Neural cell (in vitro differentiated cells): ENCODE measurements at regions not wholly inside any gene's neighbourhood (a gene's known extent, or its start where the extent isn't known, plus 50 kb on each side); places are given as distances from the start of the nearest gene placed in this dataset.
"Not testable (repeated sequence)": the region's sequence is repeated elsewhere in the genome, so short reads cannot be mapped to it uniquely, and the experiment has no call there.

Experiments
- H2AFZ ChIP-seq: fragments of 200-600, 300-800 bp; sonication (generic), shearing (Covaris generic); 2 replicates; pipeline ENCODE4 v1.6.0; 2014; ENCODE audit warnings: low read depth, mild to moderate bottlenecking, antibody characterized with exemption, low read length, moderate library complexity
- H3F3A ChIP-seq: fragments of 200-600 bp; shearing (Covaris generic); 2 replicates; pipeline ENCODE4 v1.6.1; 2016; ENCODE audit warnings: mild to moderate bottlenecking, moderate library complexity, mixed read lengths, antibody characterized with exemption, low read length; ENCODE audit not compliant: insufficient read depth, poor library complexity, severe bottlenecking
- H3K27ac ChIP-seq: fragments of 200-600, 300-800 bp; sonication (generic), shearing (Covaris generic); 2 replicates; pipeline ENCODE4 v1.5.1; 2014; ENCODE audit warnings: mild to moderate bottlenecking, low read length, moderate library complexity
- H3K27me3 ChIP-seq: fragments of 300-800, 200-600 bp; sonication (generic), shearing (Covaris generic); 2 replicates; pipeline ENCODE4 v1.6.0; 2014; ENCODE audit warnings: mild to moderate bottlenecking, low read depth, low read length, moderate library complexity; ENCODE audit not compliant: insufficient read depth
- H3K36me3 ChIP-seq: fragments of 300-800, 200-600 bp; sonication (generic), shearing (Covaris generic); 2 replicates; pipeline ENCODE4 v1.5.1; 2014; ENCODE audit warnings: mild to moderate bottlenecking, antibody characterized with exemption, low read length, moderate library complexity; ENCODE audit not compliant: insufficient read depth
- H3K4me2 ChIP-seq: fragments of 300-800, 200-600 bp; sonication (generic), shearing (Covaris generic); 2 replicates; pipeline ENCODE4 v1.6.0; 2014; ENCODE audit warnings: mild to moderate bottlenecking, low read length
- H3K4me3 ChIP-seq: fragments of 300-800, 200-600 bp; sonication (generic), shearing (Covaris generic); 2 replicates; pipeline ENCODE4 v1.5.1; 2014; ENCODE audit warnings: mild to moderate bottlenecking, low read length, moderate library complexity
- H3K79me2 ChIP-seq: fragments of 200-600 bp; shearing (Covaris generic); replicated peaks from 2 replicates; pipeline ENCODE4 v1.6.0; 2014; ENCODE audit warnings: mild to moderate bottlenecking, low read length, moderate library complexity; ENCODE audit not compliant: insufficient read depth
- H3K9ac ChIP-seq: fragments of 300-800, 200-600 bp; sonication (generic), shearing (Covaris generic); 2 replicates; pipeline ENCODE4 v1.6.1; 2016; ENCODE audit warnings: mild to moderate bottlenecking, low read length, mixed read lengths
- H3K9me2 ChIP-seq: fragments of 200-600 bp; shearing (Covaris generic); 2 replicates; pipeline ENCODE4 v1.6.1; 2016; ENCODE audit warnings: mild to moderate bottlenecking, low read length, mixed read lengths; ENCODE audit not compliant: insufficient read depth
- H3K9me3 ChIP-seq: fragments of 200-600, 300-800 bp; sonication (generic), shearing (Covaris generic); 2 replicates; pipeline ENCODE4 v1.6.1; 2016; ENCODE audit warnings: mild to moderate bottlenecking, mixed run types, low read length, moderate library complexity, mixed read lengths
- H4K20me1 ChIP-seq: fragments of 200-600 bp; shearing (Covaris generic); 2 replicates; pipeline ENCODE4 v1.6.1; 2016; ENCODE audit warnings: mild to moderate bottlenecking, mixed run types; ENCODE audit not compliant: insufficient read depth
- EP300 ChIP-seq: fragments of 450-650 bp; conservative IDR thresholded peaks from 2 replicates; pipeline ENCODE4 v1.6.1; 2014; ENCODE audit warnings: antibody characterized with exemption, mild to moderate bottlenecking, moderate library complexity; ENCODE audit not compliant: poor library complexity, severe bottlenecking
- EZH2 ChIP-seq: fragments of 200-600, 300-800 bp; shearing (Covaris generic), sonication (generic); IDR thresholded peaks from 2 replicates; pipeline ENCODE4 v1.6.1; 2014; ENCODE audit warnings: antibody characterized with exemption, low read length, borderline replicate concordance, mild to moderate bottlenecking; ENCODE audit not compliant: insufficient read depth, poor library complexity, severe bottlenecking
- MXI1 ChIP-seq: fragments of 450-650 bp; conservative IDR thresholded peaks from 2 replicates; pipeline ENCODE4 v1.6.1; 2014; ENCODE audit warnings: antibody characterized with exemption, mild to moderate bottlenecking; ENCODE audit not compliant: poor library complexity, severe bottlenecking
- POLR2AphosphoS5 ChIP-seq: IDR thresholded peaks from 2 replicates; pipeline ENCODE4 v1.6.1; 2012
- RAD21 ChIP-seq: fragments of 450-650 bp; conservative IDR thresholded peaks from 2 replicates; pipeline ENCODE4 v1.6.1; 2014; ENCODE audit warnings: antibody characterized with exemption, mild to moderate bottlenecking, moderate library complexity
- SMC3 ChIP-seq: fragments of 450-650 bp; conservative IDR thresholded peaks from 2 replicates; pipeline ENCODE4 v1.6.1; 2014; ENCODE audit warnings: antibody characterized with exemption, mild to moderate bottlenecking, moderate library complexity; ENCODE audit not compliant: poor library complexity
- TAF1 ChIP-seq: IDR thresholded peaks from 2 replicates; pipeline ENCODE4 v1.6.1; 2012; ENCODE audit warnings: low read depth
- TF ChIP-seq, protein P1 (sequence below): IDR thresholded peaks from 2 replicates; pipeline ENCODE4 v1.6.1; 2012; ENCODE audit warnings: borderline replicate concordance
- TF ChIP-seq, protein P2 (sequence below): fragments of 450-650 bp; IDR thresholded peaks from 2 replicates; pipeline ENCODE4 v1.5.1; 2014; ENCODE audit warnings: antibody characterized with exemption, mild to moderate bottlenecking, moderate library complexity; ENCODE audit not compliant: poor library complexity, severe bottlenecking

DNA sequence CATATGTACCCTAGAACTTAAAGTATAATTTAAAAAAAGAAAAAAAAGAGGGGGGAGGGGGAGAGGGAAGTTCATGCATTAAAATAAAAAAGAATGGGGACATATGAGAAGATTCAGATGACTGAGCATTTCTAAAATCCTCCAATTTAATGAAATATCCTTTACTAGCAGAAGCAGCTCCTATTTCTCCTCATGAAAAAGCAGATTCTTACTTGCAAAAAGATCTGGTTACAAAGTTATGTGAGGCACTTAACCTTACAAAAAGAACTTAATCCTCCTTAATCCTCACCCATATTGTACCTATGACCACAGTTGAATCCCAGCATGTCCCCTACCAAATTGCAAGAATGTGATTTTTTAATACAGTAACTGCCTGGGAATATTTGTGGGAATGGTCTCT is 298.5 kb downstream of the SRGAP2C start:
- no peak overlapping the region for H3K4me2 ChIP-seq
- no peak overlapping the region for H3K27ac ChIP-seq
- no peak overlapping the region for H3K4me3 ChIP-seq
- TF ChIP-seq EZH2, result no peak
- TF ChIP-seq SMC3, result no peak
- TF ChIP-seq RAD21, result no peak
- TF ChIP-seq TAF1, result no peak
- no peak for TF ChIP-seq POLR2AphosphoS5
- TF ChIP-seq, protein P1, sequence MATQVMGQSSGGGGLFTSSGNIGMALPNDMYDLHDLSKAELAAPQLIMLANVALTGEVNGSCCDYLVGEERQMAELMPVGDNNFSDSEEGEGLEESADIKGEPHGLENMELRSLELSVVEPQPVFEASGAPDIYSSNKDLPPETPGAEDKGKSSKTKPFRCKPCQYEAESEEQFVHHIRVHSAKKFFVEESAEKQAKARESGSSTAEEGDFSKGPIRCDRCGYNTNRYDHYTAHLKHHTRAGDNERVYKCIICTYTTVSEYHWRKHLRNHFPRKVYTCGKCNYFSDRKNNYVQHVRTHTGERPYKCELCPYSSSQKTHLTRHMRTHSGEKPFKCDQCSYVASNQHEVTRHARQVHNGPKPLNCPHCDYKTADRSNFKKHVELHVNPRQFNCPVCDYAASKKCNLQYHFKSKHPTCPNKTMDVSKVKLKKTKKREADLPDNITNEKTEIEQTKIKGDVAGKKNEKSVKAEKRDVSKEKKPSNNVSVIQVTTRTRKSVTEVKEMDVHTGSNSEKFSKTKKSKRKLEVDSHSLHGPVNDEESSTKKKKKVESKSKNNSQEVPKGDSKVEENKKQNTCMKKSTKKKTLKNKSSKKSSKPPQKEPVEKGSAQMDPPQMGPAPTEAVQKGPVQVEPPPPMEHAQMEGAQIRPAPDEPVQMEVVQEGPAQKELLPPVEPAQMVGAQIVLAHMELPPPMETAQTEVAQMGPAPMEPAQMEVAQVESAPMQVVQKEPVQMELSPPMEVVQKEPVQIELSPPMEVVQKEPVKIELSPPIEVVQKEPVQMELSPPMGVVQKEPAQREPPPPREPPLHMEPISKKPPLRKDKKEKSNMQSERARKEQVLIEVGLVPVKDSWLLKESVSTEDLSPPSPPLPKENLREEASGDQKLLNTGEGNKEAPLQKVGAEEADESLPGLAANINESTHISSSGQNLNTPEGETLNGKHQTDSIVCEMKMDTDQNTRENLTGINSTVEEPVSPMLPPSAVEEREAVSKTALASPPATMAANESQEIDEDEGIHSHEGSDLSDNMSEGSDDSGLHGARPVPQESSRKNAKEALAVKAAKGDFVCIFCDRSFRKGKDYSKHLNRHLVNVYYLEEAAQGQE, result no peak
- no peak for TF ChIP-seq EP300
- TF ChIP-seq, protein P2, sequence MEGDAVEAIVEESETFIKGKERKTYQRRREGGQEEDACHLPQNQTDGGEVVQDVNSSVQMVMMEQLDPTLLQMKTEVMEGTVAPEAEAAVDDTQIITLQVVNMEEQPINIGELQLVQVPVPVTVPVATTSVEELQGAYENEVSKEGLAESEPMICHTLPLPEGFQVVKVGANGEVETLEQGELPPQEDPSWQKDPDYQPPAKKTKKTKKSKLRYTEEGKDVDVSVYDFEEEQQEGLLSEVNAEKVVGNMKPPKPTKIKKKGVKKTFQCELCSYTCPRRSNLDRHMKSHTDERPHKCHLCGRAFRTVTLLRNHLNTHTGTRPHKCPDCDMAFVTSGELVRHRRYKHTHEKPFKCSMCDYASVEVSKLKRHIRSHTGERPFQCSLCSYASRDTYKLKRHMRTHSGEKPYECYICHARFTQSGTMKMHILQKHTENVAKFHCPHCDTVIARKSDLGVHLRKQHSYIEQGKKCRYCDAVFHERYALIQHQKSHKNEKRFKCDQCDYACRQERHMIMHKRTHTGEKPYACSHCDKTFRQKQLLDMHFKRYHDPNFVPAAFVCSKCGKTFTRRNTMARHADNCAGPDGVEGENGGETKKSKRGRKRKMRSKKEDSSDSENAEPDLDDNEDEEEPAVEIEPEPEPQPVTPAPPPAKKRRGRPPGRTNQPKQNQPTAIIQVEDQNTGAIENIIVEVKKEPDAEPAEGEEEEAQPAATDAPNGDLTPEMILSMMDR, result no peak
- no peak for TF ChIP-seq MXI1
- no peaks in the 10 kb centered on the region for H3F3A ChIP-seq
- no peaks in the 10 kb centered on the region for H3K79me2 ChIP-seq
- H4K20me1 ChIP-seq, result no peaks in the 10 kb centered on the region
- no peak overlapping the region for H2AFZ ChIP-seq
- H3K27me3 ChIP-seq, result no peaks in the 10 kb centered on the region
- H3K9ac ChIP-seq, result no peak overlapping the region
- H3K9me2 ChIP-seq, result no peaks in the 10 kb centered on the region
- H3K36me3 ChIP-seq, result no peaks in the 10 kb centered on the region
- no peaks in the 10 kb centered on the region for H3K9me3 ChIP-seq

DNA sequence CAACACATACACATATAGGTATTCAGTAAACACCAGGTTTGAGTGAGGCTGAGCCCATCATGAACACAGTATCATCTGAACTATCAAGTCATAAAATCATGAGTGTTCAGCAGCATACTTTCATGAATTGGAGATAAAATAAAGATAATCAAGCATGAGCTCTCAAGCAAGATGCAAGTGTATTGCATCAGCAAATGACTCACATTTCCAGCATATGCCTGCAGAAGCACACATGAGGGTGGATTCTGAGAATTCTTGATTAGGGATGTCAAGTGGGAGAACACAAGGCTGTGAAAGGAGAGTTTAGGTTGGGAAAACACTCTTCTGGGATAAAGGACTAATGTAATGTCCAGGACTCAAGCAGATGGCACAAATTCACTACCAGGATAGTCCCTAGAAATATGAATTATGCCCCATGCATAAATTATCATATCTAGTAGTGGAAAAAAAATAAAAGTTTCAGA is 299.2 kb downstream of the SRGAP2C start:
- Histone ChIP-seq H3F3A (no peaks in the 10 kb centered on the region), H3K27ac (no peak overlapping the region), H3K79me2 (no peaks in the 10 kb centered on the region), H3K36me3 (no peaks in the 10 kb centered on the region), H4K20me1 (no peaks in the 10 kb centered on the region), H3K4me3 (no peak overlapping the region), H3K9ac (no peak overlapping the region), H2AFZ (no peak overlapping the region), H3K27me3 (no peaks in the 10 kb centered on the region), H3K9me3 (no peaks in the 10 kb centered on the region), H3K9me2 (no peaks in the 10 kb centered on the region), H3K4me2 (no peak overlapping the region)
- TF ChIP-seq RAD21 (no peak), EZH2 (no peak), MXI1 (no peak), POLR2AphosphoS5 (no peak), TAF1 (no peak), EP300 (no peak), SMC3 (no peak)
- TF ChIP-seq, protein P2, result no peak
- TF ChIP-seq, protein P1, result no peak

DNA sequence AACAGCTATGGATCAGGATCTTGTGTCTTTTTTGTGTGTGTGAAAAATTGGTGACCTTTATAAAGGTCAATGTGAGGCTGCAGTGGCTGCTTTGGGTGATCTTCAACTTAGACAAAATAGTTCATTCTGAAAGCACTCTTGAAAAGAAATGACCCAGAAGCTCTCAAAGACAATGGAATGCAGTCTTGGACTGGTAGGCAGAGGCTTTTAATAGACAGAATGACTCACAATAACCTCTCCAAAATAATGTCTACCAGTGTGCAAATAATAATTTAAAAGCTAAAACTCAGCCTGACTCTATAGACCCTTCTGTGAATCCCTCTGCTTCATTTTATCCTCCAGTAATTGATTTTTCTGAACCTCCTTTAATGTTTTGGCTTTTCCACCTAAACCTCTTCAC is 310.0 kb downstream of the SRGAP2C start:
- H3K27ac ChIP-seq, H3K9me3 ChIP-seq, H3K36me3 ChIP-seq, H3K9me2 ChIP-seq, H3K4me3 ChIP-seq, H3K9ac ChIP-seq, H4K20me1 ChIP-seq, H2AFZ ChIP-seq, H3K27me3 ChIP-seq, H3K4me2 ChIP-seq, H3F3A ChIP-seq, H3K79me2 ChIP-seq: not testable (repeated sequence)
